MM.1S (cell line): ENCODE measurements at regions not wholly inside any gene's neighbourhood (a gene's known extent, or its start where the extent isn't known, plus 50 kb on each side); places are given as distances from the start of the nearest gene placed in this dataset.
"Not testable (repeated sequence)": the region's sequence is repeated elsewhere in the genome, so short reads cannot be mapped to it uniquely, and the experiment has no call there.

ENCODE experiments used
- DNase-seq: peaks from one replicate; pipeline ENCODE4 v3.0.0-alpha.2; 2015
- H2AFZ ChIP-seq: fragments of 300-600 bp; sonication (generic); 2 replicates; pipeline ENCODE4 v1.6.0; 2016; ENCODE audit warnings: antibody characterized with exemption, low read length
- H3F3A ChIP-seq: fragments of 300-600 bp; sonication (generic); 2 replicates; pipeline ENCODE4 v1.6.1; 2016; ENCODE audit warnings: mild to moderate bottlenecking, antibody characterized with exemption, low read length, moderate library complexity, mixed read lengths; ENCODE audit not compliant: insufficient read depth
- H3K27ac ChIP-seq: fragments of 300-600 bp; sonication (generic); 2 replicates; pipeline ENCODE4 v1.5.1; 2016; ENCODE audit warnings: mild to moderate bottlenecking, low read length
- H3K27me3 ChIP-seq: fragments of 300-600 bp; sonication (generic); replicated peaks from 2 replicates; pipeline ENCODE4 v1.6.0; 2016; ENCODE audit warnings: low read length; ENCODE audit not compliant: insufficient read depth
- H3K36me3 ChIP-seq: fragments of 300-600 bp; sonication (generic); replicated peaks from 2 replicates; pipeline ENCODE4 v1.6.1; 2016; ENCODE audit warnings: mild to moderate bottlenecking, low read length, mixed read lengths; ENCODE audit not compliant: insufficient read depth
- H3K4me1 ChIP-seq: fragments of 300-600 bp; sonication (generic); 2 replicates; pipeline ENCODE4 v1.6.1; 2016; ENCODE audit warnings: low read length, mixed read lengths
- H3K4me2 ChIP-seq: fragments of 300-600 bp; sonication (generic); 2 replicates; pipeline ENCODE4 v1.6.0; 2016; ENCODE audit warnings: low read depth, low read length
- H3K4me3 ChIP-seq: fragments of 300-600 bp; sonication (generic); 2 replicates; pipeline ENCODE4 v1.5.1; 2016; ENCODE audit warnings: low read length, mixed read lengths
- H3K79me2 ChIP-seq: fragments of 300-600 bp; sonication (generic); 2 replicates; pipeline ENCODE4 v1.6.1; 2016; ENCODE audit warnings: mixed run types, low read length, mixed read lengths
- H3K9ac ChIP-seq: fragments of 300-600 bp; sonication (generic); 2 replicates; pipeline ENCODE4 v1.6.1; 2016; ENCODE audit warnings: low read length, mixed read lengths
- H3K9me2 ChIP-seq: fragments of 300-600 bp; sonication (generic); replicated peaks from 2 replicates; pipeline ENCODE4 v1.6.1; 2016; ENCODE audit warnings: mild to moderate bottlenecking, low read length, mixed read lengths; ENCODE audit not compliant: insufficient read depth
- H3K9me3 ChIP-seq: fragments of 300-600 bp; sonication (generic); replicated peaks from 2 replicates; pipeline ENCODE4 v1.6.1; 2016; ENCODE audit warnings: mild to moderate bottlenecking, low read length, mixed read lengths; ENCODE audit not compliant: insufficient read depth
- H4K20me1 ChIP-seq: fragments of 300-600 bp; sonication (generic); 2 replicates; pipeline ENCODE4 v1.6.1; 2016; ENCODE audit warnings: mild to moderate bottlenecking, low read length, moderate library complexity, mixed read lengths; ENCODE audit not compliant: insufficient read depth
- CTCF ChIP-seq: fragments of 300-600 bp; sonication (generic); IDR thresholded peaks from 2 replicates; pipeline ENCODE4 v1.5.1; 2016; ENCODE audit warnings: antibody characterized with exemption, low read length, mixed read lengths
- EZH2 ChIP-seq: fragments of 300-600 bp; sonication (generic); optimal IDR thresholded peaks from 2 replicates; pipeline ENCODE3; 2017; ENCODE audit warnings: low read depth, mild to moderate bottlenecking, antibody characterized with exemption, low read length, mixed read lengths
- EZH2phosphoT487 ChIP-seq: fragments of 300-600 bp; sonication (generic); IDR thresholded peaks from 2 replicates; pipeline ENCODE4 v1.6.1; 2018; ENCODE audit warnings: antibody characterized with exemption, low read length

- no peak overlapping the region for H3K4me2 ChIP-seq
- H3K36me3 ChIP-seq = no peaks in the 10 kb centered on the region
- DNase-seq = no peak
- H3K4me1 ChIP-seq = no peaks in the 10 kb centered on the region
- no peaks in the 10 kb centered on the region for H3K9me3 ChIP-seq
- H3K9ac ChIP-seq = no peak overlapping the region
- no peak overlapping the region for H3K4me3 ChIP-seq
- no peak for TF ChIP-seq CTCF
- no peak for TF ChIP-seq EZH2
- no peak for TF ChIP-seq EZH2phosphoT487
- no peaks in the 10 kb centered on the region for H3F3A ChIP-seq
- no peaks in the 10 kb centered on the region for H4K20me1 ChIP-seq
- H3K9me2 ChIP-seq = no peaks in the 10 kb centered on the region
- H3K79me2 ChIP-seq = no peaks in the 10 kb centered on the region
- no peaks in the 10 kb centered on the region for H3K27me3 ChIP-seq
- no peak overlapping the region for H2AFZ ChIP-seq
- H3K27ac ChIP-seq = no peak overlapping the region
Measured at GRCh38 chr11:38339835-38340440, 1741.9 kb upstream of the RAG2 start.

GRCh38 chr11:38338022-38338421 lies 1740.0 kb upstream of the RAG2 start:
- not testable (repeated sequence) for H3K9me2 ChIP-seq, H2AFZ ChIP-seq, H4K20me1 ChIP-seq, H3F3A ChIP-seq, DNase-seq, H3K4me3 ChIP-seq, H3K27ac ChIP-seq, H3K4me1 ChIP-seq, H3K79me2 ChIP-seq, H3K27me3 ChIP-seq, H3K9ac ChIP-seq, H3K9me3 ChIP-seq, H3K36me3 ChIP-seq, H3K4me2 ChIP-seq

GRCh38 chr11:38332046-38332445 lies 1734.0 kb upstream of the RAG2 start:
- H3F3A ChIP-seq = no peaks in the 10 kb centered on the region
- TF ChIP-seq CTCF (no peak), EZH2phosphoT487 (no peak), EZH2 (no peak)
- no peaks in the 10 kb centered on the region for H3K27me3 ChIP-seq
- no peak overlapping the region for H3K27ac ChIP-seq
- no peaks in the 10 kb centered on the region for H3K9me2 ChIP-seq
- H3K4me3 ChIP-seq = no peak overlapping the region
- H3K4me1 ChIP-seq = no peaks in the 10 kb centered on the region
- no peaks in the 10 kb centered on the region for H3K36me3 ChIP-seq
- no peak overlapping the region for H3K4me2 ChIP-seq
- no peak for DNase-seq
- H4K20me1 ChIP-seq = no peaks in the 10 kb centered on the region
- H3K79me2 ChIP-seq = no peaks in the 10 kb centered on the region
- H3K9me3 ChIP-seq = no peaks in the 10 kb centered on the region
- H2AFZ ChIP-seq = no peak overlapping the region
- no peak overlapping the region for H3K9ac ChIP-seq

- Histone ChIP-seq H3K4me2 (no peak overlapping the region), H3K4me3 (no peak overlapping the region), H3K4me1 (no peaks in the 10 kb centered on the region), H3K27me3 (no peaks in the 10 kb centered on the region), H2AFZ (no peak overlapping the region), H3K36me3 (no peaks in the 10 kb centered on the region), H3K27ac (no peak overlapping the region), H4K20me1 (no peaks in the 10 kb centered on the region), H3K79me2 (no peaks in the 10 kb centered on the region), H3K9ac (no peak overlapping the region), H3K9me3 (no peaks in the 10 kb centered on the region), H3F3A (no peaks in the 10 kb centered on the region), H3K9me2 (no peaks in the 10 kb centered on the region)
- TF ChIP-seq EZH2phosphoT487 (no peak), CTCF (no peak), EZH2 (no peak)
- DNase-seq = no peak
Measured at GRCh38 chr11:38330578-38330977, 1732.5 kb upstream of the RAG2 start.
